Tibial nerve (tissue), 4 donors: ENCODE measurements at regions not wholly inside any gene's neighbourhood (a gene's known extent, or its start where the extent isn't known, plus 50 kb on each side); places are given as distances from the start of the nearest gene placed in this dataset.

Experiments used
- CTCF ChIP-seq, 5 experiments: fragments of 200-600 bp in 3 of 5; fragments of 450-650 bp in 2 of 5; sonication (generic) in 3 of 5; IDR thresholded peaks; one replicate each; pipeline ENCODE4 v1.5.1; 2016 to 2019; ENCODE audit warnings: antibody characterized with exemption in 5 of 5, mild to moderate bottlenecking in 3 of 5, moderate library complexity in 2 of 5
- EP300 ChIP-seq, 2 donors: sonication (generic); formaldehyde crosslinking; IDR thresholded peaks; one replicate each; pipeline ENCODE4 v1.6.1; 2017; ENCODE audit warnings: antibody characterized with exemption in 2 of 2, mild to moderate bottlenecking in 1 of 2
- POLR2A ChIP-seq, 2 donors: fragments of 450-650 bp; IDR thresholded peaks; one replicate each; pipeline ENCODE4 v1.6.1; 2017; ENCODE audit warnings: antibody characterized with exemption in 2 of 2, mild to moderate bottlenecking in 2 of 2, moderate library complexity in 2 of 2

GRCh38 chr18:8976606-8977005, 125.9 kb upstream of the NDUFV2 start:
- TF ChIP-seq CTCF (IDR thresholded peaks at IDR 0.05) (no peak), POLR2A (IDR thresholded peaks at IDR 0.05) (no peak), EP300 (IDR thresholded peaks at IDR 0.05) (no peak)
